NCI-H2107 treated with DMSO at 0.1 percent for 48 hours (cell line): ENCODE measurements at regions not wholly inside any gene's neighbourhood (a gene's known extent, or its start where the extent isn't known, plus 50 kb on each side); places are given as distances from the start of the nearest gene placed in this dataset.
A peak's percentile ranks its signal among the peaks of the same experiment; 100 is the strongest.

Source experiments
- DNase-seq: peaks from one replicate; lab custom pipeline; 2025; ENCODE audit not compliant: unreplicated experiment; lab: John Stamatoyannopoulos, UW

GRCh38 chr12:130016986-130017385, 113.2 kb upstream of the TMEM132D start:
- no peak for DNase-seq

GRCh38 chr12:130017591-130018449, 114.0 kb upstream of the TMEM132D start:
- no peak for DNase-seq

GRCh38 chr12:130018614-130019013, 114.8 kb upstream of the TMEM132D start:
- no peak for DNase-seq

GRCh38 chr12:130026608-130027176, 122.9 kb upstream of the TMEM132D start:
- DNase-seq = no peak

GRCh38 chr12:130027798-130028197, 124.0 kb upstream of the TMEM132D start:
- DNase-seq = no peak

GRCh38 chr12:130029151-130029550, 125.3 kb upstream of the TMEM132D start:
- no peak for DNase-seq

- DNase-seq = no peak
These were observed 127.2 kb upstream of the TMEM132D start for GRCh38 chr12:130031041-130031440.

- DNase-seq = peak; percentile 29
These were observed 127.9 kb upstream of the TMEM132D start for GRCh38 chr12:130031571-130032189.

- DNase-seq = peak; percentile 10
These were observed 120.1 kb upstream of the FZD10 start for GRCh38 chr12:130041983-130042812.

GRCh38 chr12:130043685-130044406, 118.4 kb upstream of the FZD10 start:
- DNase-seq = no peak

GRCh38 chr12:130044991-130045621, 117.2 kb upstream of the FZD10 start:
- no peak for DNase-seq

- DNase-seq = no peak
These were observed 112.6 kb upstream of the FZD10 start for GRCh38 chr12:130049666-130050065.

- no peak for DNase-seq
These were observed 110.4 kb upstream of the FZD10 start for GRCh38 chr12:130051900-130052299.

- DNase-seq = peak; percentile 25
These were observed 108.6 kb upstream of the FZD10 start for GRCh38 chr12:130053651-130054069.

- no peak for DNase-seq
These were observed 107.5 kb upstream of the FZD10 start for GRCh38 chr12:130054803-130055202.

GRCh38 chr12:130058926-130059472, 103.3 kb upstream of the FZD10 start:
- no peak for DNase-seq

GRCh38 chr12:130063866-130064265, 98.4 kb upstream of the FZD10 start:
- no peak for DNase-seq

- no peak for DNase-seq
These were observed 97.3 kb upstream of the FZD10 start for GRCh38 chr12:130064999-130065398.

- DNase-seq = no peak
These were observed 95.5 kb upstream of the FZD10 start for GRCh38 chr12:130066742-130067141.

GRCh38 chr12:130068741-130069140, 93.5 kb upstream of the FZD10 start:
- DNase-seq = no peak
